Psoas muscle (tissue), 7 donors: ENCODE measurements at regions not wholly inside any gene's neighbourhood (a gene's known extent, or its start where the extent isn't known, plus 50 kb on each side); places are given as distances from the start of the nearest gene placed in this dataset.

Experiments
- ATAC-seq, 4 donors: fragments of 200-7000 bp; cut with Tn5 transposase; one replicate each; pipeline ENCODE4 v1.9.1; 2020; ENCODE audit warnings: moderate library complexity in 3 of 4, mild to moderate bottlenecking in 2 of 4
- DNase-seq, 2 donors: peaks; one replicate each; pipeline ENCODE4 v3.0.0-alpha.2; 2020
- H3K27ac ChIP-seq: fragments of 200-600 bp; one replicate; pipeline ENCODE4 v1.8.0; 2022
- H3K27me3 ChIP-seq, 3 donors: fragments of 200-600 bp in 1 of 3; one replicate each; pipeline versions ENCODE4 v1.6.1 to v1.8.0; 2013 to 2022; ENCODE audit warnings: low read length in 2 of 3, mild to moderate bottlenecking in 2 of 3, moderate library complexity in 1 of 3; ENCODE audit not compliant: insufficient read depth in 3 of 3
- H3K36me3 ChIP-seq, 2 donors: fragments of 200-600 bp in 1 of 2; one replicate each; pipeline versions ENCODE4 v1.6.1 to v1.8.0; 2013 to 2022; ENCODE audit warnings: low read depth in 1 of 2, mild to moderate bottlenecking in 1 of 2, moderate library complexity in 1 of 2; ENCODE audit not compliant: insufficient read depth in 1 of 2
- H3K4me1 ChIP-seq: fragments of 200-600 bp; one replicate; pipeline ENCODE4 v1.8.0; 2022
- H3K4me3 ChIP-seq: fragments of 200-600 bp; one replicate; pipeline ENCODE4 v1.8.0; 2022; ENCODE audit warnings: mild to moderate bottlenecking
- H3K9me3 ChIP-seq: fragments of 200-600 bp; one replicate; pipeline ENCODE4 v1.8.0; 2022
- WGBS, 3 donors: extraction: QIAGEN DNeasy Blood & Tissue Kit; methylation state at CpG; one replicate each; pipeline versions ENCODE4 v1.1.6 to v1.1.7; 2013; 5-methylcytosine and 5-hydroxymethylcytosine counted together
- intact Hi-C, 2 donors: fragments of 100-400 bp; cut with DNase I; formaldehyde crosslinking; loops; one replicate each; pipeline versions ENCODE4 v1.11.0 to v1.14.2; 2022
- TF ChIP-seq, protein P1 (sequence below): fragments of 200-600 bp; IDR thresholded peaks from one replicate; pipeline ENCODE4 v1.8.0; 2022; ENCODE audit warnings: antibody characterized with exemption
- donor health status: healthy with polysubstance abuse.
- donor health status: DM: no; HTN: no; CAD: no; lungs with moderate emphysema.
- donor health status: Bipolar disorder and iron deficiency.
- donor health status: healthy.
- donor health status: DM: yes; HTN: yes; CAD: no.
- donor health status: DM: no; HTN: no; CAD: no.
- donor health status: DM: yes; HTN: yes; CAD: no.

DNA sequence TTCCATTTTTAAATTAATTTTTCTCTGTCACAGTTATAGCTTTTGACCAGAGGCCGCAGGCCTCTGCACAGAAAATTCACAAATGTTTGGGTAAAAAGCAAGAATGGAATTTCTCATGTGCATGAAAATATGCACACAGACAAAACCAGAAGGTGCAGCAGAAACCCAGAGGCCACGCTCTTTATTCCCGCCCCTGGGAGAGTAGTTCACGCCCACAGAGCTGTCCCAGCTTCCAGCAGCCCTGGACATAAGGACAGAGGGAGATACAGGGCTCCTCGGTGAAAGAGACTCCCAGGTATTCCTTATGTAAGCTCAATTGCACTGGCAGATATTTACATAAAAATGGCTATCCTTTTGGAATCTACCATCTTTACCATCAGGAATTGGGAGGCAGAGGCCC, 245.2 kb upstream of the NFE2L3 start:
- Histone ChIP-seq H3K4me3 (no peak overlapping the region), H3K27ac (no peak overlapping the region), H3K36me3 (no peaks in the 10 kb centered on the region), H3K27me3 (peaks cover 0 to 3% (median 0%) of the 10 kb centered on the region in 3 donors), H3K4me1 (no peaks in the 10 kb centered on the region), H3K9me3 (no peaks in the 10 kb centered on the region)
- intact Hi-C loops: no loop called here
- WGBS, 3 donors: 87 to 89% (median 89%) methylated on average over 5 of the region's 5 CpGs
- TF ChIP-seq, protein P1, sequence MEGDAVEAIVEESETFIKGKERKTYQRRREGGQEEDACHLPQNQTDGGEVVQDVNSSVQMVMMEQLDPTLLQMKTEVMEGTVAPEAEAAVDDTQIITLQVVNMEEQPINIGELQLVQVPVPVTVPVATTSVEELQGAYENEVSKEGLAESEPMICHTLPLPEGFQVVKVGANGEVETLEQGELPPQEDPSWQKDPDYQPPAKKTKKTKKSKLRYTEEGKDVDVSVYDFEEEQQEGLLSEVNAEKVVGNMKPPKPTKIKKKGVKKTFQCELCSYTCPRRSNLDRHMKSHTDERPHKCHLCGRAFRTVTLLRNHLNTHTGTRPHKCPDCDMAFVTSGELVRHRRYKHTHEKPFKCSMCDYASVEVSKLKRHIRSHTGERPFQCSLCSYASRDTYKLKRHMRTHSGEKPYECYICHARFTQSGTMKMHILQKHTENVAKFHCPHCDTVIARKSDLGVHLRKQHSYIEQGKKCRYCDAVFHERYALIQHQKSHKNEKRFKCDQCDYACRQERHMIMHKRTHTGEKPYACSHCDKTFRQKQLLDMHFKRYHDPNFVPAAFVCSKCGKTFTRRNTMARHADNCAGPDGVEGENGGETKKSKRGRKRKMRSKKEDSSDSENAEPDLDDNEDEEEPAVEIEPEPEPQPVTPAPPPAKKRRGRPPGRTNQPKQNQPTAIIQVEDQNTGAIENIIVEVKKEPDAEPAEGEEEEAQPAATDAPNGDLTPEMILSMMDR: no peak
- ATAC-seq: no peak
- DNase-seq: no peak

GRCh38 chr7:25907214-25907613, 244.8 kb upstream of the NFE2L3 start:
- Histone ChIP-seq H3K27ac (no peak overlapping the region), H3K9me3 (no peaks in the 10 kb centered on the region), H3K4me3 (no peak overlapping the region), H3K4me1 (no peaks in the 10 kb centered on the region), H3K27me3 (peaks cover 0 to 3% (median 0%) of the 10 kb centered on the region in 3 donors), H3K36me3 (no peaks in the 10 kb centered on the region)
- DNase-seq (no peak), ATAC-seq (no peak)
- 81 to 86% (median 83%) methylated on average over 7 of the region's 7 CpGs for WGBS, 3 donors
- TF ChIP-seq, protein P1: no peak
- intact Hi-C loops: no loop called here

GRCh38 chr7:25907731-25908130, 244.3 kb upstream of the NFE2L3 start:
- WGBS, 3 donors: 83% methylated on average over 5 of the region's 5 CpGs
- intact Hi-C loops: no loop called here
- H3K27me3 ChIP-seq: peaks cover 0 to 3% (median 0%) of the 10 kb centered on the region in 3 donors
- DNase-seq (no peak), ATAC-seq (no peak)
- TF ChIP-seq, protein P1: no peak
- H3K36me3 ChIP-seq: no peaks in the 10 kb centered on the region
- no peak overlapping the region for H3K27ac ChIP-seq
- no peaks in the 10 kb centered on the region for H3K4me1 ChIP-seq
- no peak overlapping the region for H3K4me3 ChIP-seq
- H3K9me3 ChIP-seq: no peaks in the 10 kb centered on the region

- 86 to 100% (median 87%) methylated on average over 1 of the region's 1 CpG for WGBS, 3 donors
- intact Hi-C loops: no loop called here
- TF ChIP-seq, protein P1: no peak
Measured at GRCh38 chr7:25908154-25908949, 243.6 kb upstream of the NFE2L3 start.

More at GRCh38 chr7:25908154-25908949, 243.6 kb upstream of the NFE2L3 start:
- ATAC-seq (no peak), DNase-seq (no peak)
- Histone ChIP-seq H3K27me3 (peaks cover 0 to 3% (median 0%) of the 10 kb centered on the region in 3 donors), H3K4me3 (no peak overlapping the region), H3K36me3 (no peaks in the 10 kb centered on the region), H3K9me3 (no peaks in the 10 kb centered on the region), H3K4me1 (no peaks in the 10 kb centered on the region), H3K27ac (no peak overlapping the region)
